K562 (cell line): ENCODE measurements at regions not wholly inside any gene's neighbourhood (a gene's known extent, or its start where the extent isn't known, plus 50 kb on each side); places are given as distances from the start of the nearest gene placed in this dataset.

Source experiments
- ATAC-seq: fragments of 200-7000 bp; cut with Tn5 transposase; 3 replicates; pipeline ENCODE4 v1.9.1; 2020; ENCODE audit warnings: moderate library complexity
- BruUV-seq: library from RNA; stranded (reverse); fragments of 400-500 nt; replicated peaks from 2 replicates; lab custom pipeline; 2021; lab: Mats Ljungman, UMichigan
- CTCF ChIA-PET: fragments of 300-600 bp; formaldehyde crosslinking; extraction: SDS; loops from one replicate; lab custom pipeline; 2021; ENCODE audit warnings: low intra/inter-chr PET ratio; lab: Yijun Ruan, JAX
- POLR2A ChIA-PET: fragments of 300-600, 350-650 bp; sonication (Branson Sonifier 250); formaldehyde crosslinking; extraction: SDS; loops from one replicate; lab custom pipeline; 2021; ENCODE audit warnings: antibody characterized with exemption, inconsistent platforms; lab: Yijun Ruan, JAX
- DNase-seq, 4 experiments: peaks; one replicate each; pipeline versions ENCODE4 v3.0.0 to v3.0.0-alpha.2; 2011 to 2018; ENCODE audit warnings: low spot score in 3 of 4, mixed read lengths in 3 of 4; ENCODE audit errors: extremely low read depth in 1 of 4
- FAIRE-seq: peaks from 2 replicates; lab custom pipeline; 2011; peaks lifted over from hg19 to GRCh38; lab: Jason Lieb, UNC
- H2AFZ ChIP-seq: 2 replicates; pipeline ENCODE4 v1.6.0; 2011; ENCODE audit warnings: low read depth, low read length, control low read depth, inconsistent platforms
- H3K27ac ChIP-seq: fragments of 200-600 bp; 3 replicates; pipeline ENCODE4 v1.8.0; 2011; ENCODE audit warnings: low read depth, mild to moderate bottlenecking, control low read depth, inconsistent platforms, low read length, moderate library complexity, mixed read lengths; ENCODE audit errors: extremely low read depth
- H3K27me3 ChIP-seq, 2 experiments: fragments of 300-600 bp in 1 of 2; 2 replicates in 1 of 2; 3 replicates in 1 of 2; pipeline versions ENCODE4 v1.6.0 to v1.8.0; 2011; ENCODE audit warnings: inconsistent platforms in 2 of 2, low read length in 2 of 2, mild to moderate bottlenecking in 1 of 2, mixed read lengths in 1 of 2, moderate library complexity in 1 of 2; ENCODE audit not compliant: control insufficient read depth in 2 of 2, insufficient read depth in 2 of 2
- H3K36me3 ChIP-seq: fragments of 300-600 bp; 3 replicates; pipeline ENCODE4 v1.8.0; 2011; ENCODE audit warnings: mild to moderate bottlenecking, low read length, inconsistent platforms; ENCODE audit not compliant: control insufficient read depth, insufficient read depth
- H3K4me1 ChIP-seq, 2 experiments: fragments of 200-600 bp in 1 of 2; replicated peaks in 1 of 2; 2 replicates in 1 of 2; 3 replicates in 1 of 2; pipeline versions ENCODE4 v1.5.1 to v1.8.0; 2011; ENCODE audit warnings: inconsistent platforms in 2 of 2, low read length in 2 of 2, mild to moderate bottlenecking in 1 of 2, mixed read lengths in 1 of 2, moderate library complexity in 1 of 2; ENCODE audit not compliant: control insufficient read depth in 2 of 2, insufficient read depth in 2 of 2
- H3K4me2 ChIP-seq: 2 replicates; pipeline ENCODE4 v1.6.1; 2011; ENCODE audit warnings: low read length, control low read depth, inconsistent platforms, mixed read lengths; ENCODE audit not compliant: insufficient read depth
- H3K4me3 ChIP-seq: fragments of 200-600 bp; sonication (generic), shearing (Covaris generic); 2 replicates; pipeline ENCODE4 v1.5.1; 2016; ENCODE audit warnings: control low read depth, inconsistent platforms
- H3K79me2 ChIP-seq: fragments of 200-600 bp; 3 replicates; pipeline ENCODE4 v1.8.0; 2011; ENCODE audit warnings: low read length, inconsistent platforms; ENCODE audit not compliant: control insufficient read depth, insufficient read depth
- H3K9ac ChIP-seq, 2 experiments: 2 replicates each; pipeline versions ENCODE4 v1.6.0 to v1.6.1; 2011; ENCODE audit warnings: low read depth in 2 of 2, low read length in 2 of 2, control low read depth in 1 of 2, inconsistent platforms in 1 of 2, mild to moderate bottlenecking in 1 of 2, mixed read lengths in 1 of 2; ENCODE audit not compliant: insufficient read depth in 1 of 2
- H3K9me1 ChIP-seq: one replicate; pipeline ENCODE4 v1.6.0; 2011; ENCODE audit warnings: inconsistent platforms, mild to moderate bottlenecking, low read length, moderate library complexity; ENCODE audit not compliant: control insufficient read depth, insufficient read depth
- H3K9me3 ChIP-seq: replicated peaks from 2 replicates; pipeline ENCODE4 v1.5.1; 2011; ENCODE audit warnings: low read depth, low read length, inconsistent platforms; ENCODE audit not compliant: control insufficient read depth, insufficient read depth
- H4K20me1 ChIP-seq: replicated peaks from 2 replicates; pipeline ENCODE4 v1.6.1; 2011; ENCODE audit warnings: low read length, inconsistent platforms, mixed read lengths; ENCODE audit not compliant: control insufficient read depth, insufficient read depth
- CHD1 ChIP-seq: fragments of 200-600 bp; sonication (generic); IDR thresholded peaks from one replicate; pipeline ENCODE4 v1.6.1; 2012; ENCODE audit warnings: mild to moderate bottlenecking, moderate library complexity, low read length, inconsistent platforms
- ESRRA ChIP-seq: fragments of 450-650 bp; IDR thresholded peaks from 2 replicates; pipeline ENCODE4 v1.6.1; 2014; ENCODE audit warnings: low read depth, mild to moderate bottlenecking, moderate library complexity, borderline replicate concordance
- FOXJ2 ChIP-seq: fragments of 200-800 bp; sonication (Bioruptor generic); IDR thresholded peaks from 2 replicates; pipeline ENCODE4 v1.6.1; 2016; ENCODE audit warnings: missing genetic modification characterization, missing compliant biosample characterization
- GTF2E2 ChIP-seq: fragments of 200-800 bp; sonication (Bioruptor generic); IDR thresholded peaks from 2 replicates; pipeline ENCODE4 v1.6.1; 2016; ENCODE audit warnings: missing genetic modification characterization, missing compliant biosample characterization
- MAFK ChIP-seq: IDR thresholded peaks from 2 replicates; pipeline ENCODE4 v1.6.1; 2011; ENCODE audit warnings: low read length, improper control_type of control experiment
- MTA1 ChIP-seq: fragments of 450-650 bp; IDR thresholded peaks from 2 replicates; pipeline ENCODE4 v1.6.1; 2017; ENCODE audit warnings: borderline replicate concordance
- SMARCE1 ChIP-seq: fragments of 450-650 bp; IDR thresholded peaks from 2 replicates; pipeline ENCODE4 v1.7.1; 2016; ENCODE audit warnings: mild to moderate bottlenecking
- YY1 ChIP-seq, 3 experiments: IDR thresholded peaks; 2 replicates each; pipeline ENCODE4 v1.6.1; 2011; ENCODE audit warnings: low read length in 2 of 3, mild to moderate bottlenecking in 2 of 3, moderate library complexity in 2 of 3, borderline replicate concordance in 1 of 3, control low read depth in 1 of 3, low read depth in 1 of 3; ENCODE audit not compliant: insufficient read depth in 3 of 3, insufficient replicate concordance in 2 of 3, control insufficient read depth in 1 of 3, insufficient read length in 1 of 3; ENCODE audit errors: extremely low read depth in 1 of 3
- ZNF239 ChIP-seq: fragments of 250-450 bp; sonication (Bioruptor Pico); IDR thresholded peaks from 2 replicates; pipeline ENCODE4 v1.4.0; 2020; ENCODE audit warnings: mild to moderate bottlenecking
- ZNF274 ChIP-seq: IDR thresholded peaks from 2 replicates; pipeline ENCODE4 v1.6.1; 2011; ENCODE audit warnings: low read depth, mild to moderate bottlenecking, low read length, moderate library complexity, borderline replicate concordance
- ZNF431 ChIP-seq: sonication (generic); formaldehyde crosslinking; IDR thresholded peaks from 2 replicates; pipeline ENCODE4 v1.8.0; 2022; ENCODE audit warnings: mild to moderate bottlenecking, missing genetic modification reagents
- ZNF583 ChIP-seq: fragments of 250-450 bp; sonication (Bioruptor Pico); IDR thresholded peaks from 2 replicates; pipeline ENCODE4 v1.4.0; 2020
- ZNF699 ChIP-seq: fragments of 250-450 bp; sonication (Bioruptor Pico); IDR thresholded peaks from 2 replicates; pipeline ENCODE4 v1.8.0; 2021; ENCODE audit warnings: mild to moderate bottlenecking, moderate library complexity; ENCODE audit not compliant: insufficient replicate concordance
- ZNF707 ChIP-seq: fragments of 250-450 bp; sonication (Bioruptor Pico); conservative IDR thresholded peaks from 2 replicates; pipeline ENCODE4 v1.8.0; 2022; ENCODE audit warnings: inconsistent platforms, mild to moderate bottlenecking, moderate library complexity
- WGBS: fragments of 100-300 bp; shearing (Covaris generic); methylation state at CpG from one replicate; pipeline ENCODE4 v1.1.6; 2016; ENCODE audit warnings: low coverage, mixed read lengths; ENCODE audit not compliant: insufficient coverage; ENCODE audit errors: missing lambda C conversion rate; 5-methylcytosine and 5-hydroxymethylcytosine counted together
- in situ Hi-C: fragments of 300-500 bp; cut with MboI; formaldehyde crosslinking; loops from 4 replicates; pipeline ENCODE4 v1.15.0; 2018; ENCODE audit warnings: inconsistent platforms, mixed read lengths
- intact Hi-C: fragments of 100-400 bp; cut with micrococcal nuclease; formaldehyde crosslinking; loops from 2 replicates; pipeline ENCODE4 v1.14.2; 2022
- TF ChIP-seq, protein P1 (sequence below): fragments of 450-650 bp; IDR thresholded peaks from 2 replicates; pipeline ENCODE4 v1.7.0; 2016; ENCODE audit warnings: borderline replicate concordance
- TF ChIP-seq, protein P2 (sequence below), 2 experiments: fragments of 200-800 bp in 1 of 2; sonication (Bioruptor generic) in 1 of 2; sonication (generic) in 1 of 2; formaldehyde crosslinking in 1 of 2; IDR thresholded peaks in 1 of 2; conservative IDR thresholded peaks in 1 of 2; 2 replicates each; pipeline versions ENCODE4 v1.5.0 to v1.6.1; 2016 to 2020; ENCODE audit warnings: missing compliant biosample characterization in 1 of 2, missing genetic modification characterization in 1 of 2, missing genetic modification reagents in 1 of 2

DNA sequence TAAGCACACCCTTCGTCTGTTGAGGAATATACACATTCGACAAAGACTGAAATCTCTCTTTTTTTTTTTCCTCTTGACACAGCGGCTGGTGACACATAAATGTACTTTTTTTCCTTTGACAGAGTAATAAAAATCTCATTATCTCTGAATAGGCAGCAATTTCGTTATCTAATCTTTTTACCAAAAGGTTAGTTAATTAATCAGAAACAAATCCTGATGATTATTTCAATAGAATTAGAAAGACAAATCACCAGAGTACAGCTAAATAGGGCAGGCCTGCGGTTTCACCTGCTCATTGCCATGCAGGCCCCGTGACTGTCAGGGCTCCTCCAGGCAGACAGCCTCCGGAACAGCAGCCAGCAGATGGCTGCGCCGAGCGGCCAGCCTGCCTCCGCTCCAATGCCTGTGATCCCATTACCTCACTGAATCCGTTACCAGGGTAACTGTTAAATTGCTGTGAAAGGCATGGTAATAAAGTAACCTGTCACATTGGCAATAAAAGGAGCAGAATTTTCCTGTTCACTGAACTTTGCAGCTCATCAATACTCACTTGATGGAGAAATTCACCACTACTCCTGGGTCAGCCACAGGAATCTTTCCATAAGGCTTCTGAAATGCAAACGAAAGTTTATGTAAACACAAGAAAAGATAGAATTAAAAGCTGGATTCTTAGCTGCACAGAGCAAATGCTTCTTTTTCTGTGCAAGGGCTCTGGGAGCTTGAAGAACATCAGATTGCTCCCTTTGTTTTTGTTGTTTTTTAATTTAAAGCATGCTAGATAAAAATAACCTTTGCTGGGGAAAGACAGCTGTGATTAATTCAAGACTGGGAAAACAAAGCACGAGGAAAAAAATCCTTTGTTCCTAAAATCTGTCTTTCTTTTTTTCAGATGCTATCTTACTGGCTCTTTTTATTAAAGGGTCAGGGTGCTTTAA, 666.4 kb upstream of the ZNF608 start (continued):
- TF ChIP-seq GTF2E2 (tag): no peak
- TF ChIP-seq ZNF699 (CRISPR knock-in tag): no peak

DNA sequence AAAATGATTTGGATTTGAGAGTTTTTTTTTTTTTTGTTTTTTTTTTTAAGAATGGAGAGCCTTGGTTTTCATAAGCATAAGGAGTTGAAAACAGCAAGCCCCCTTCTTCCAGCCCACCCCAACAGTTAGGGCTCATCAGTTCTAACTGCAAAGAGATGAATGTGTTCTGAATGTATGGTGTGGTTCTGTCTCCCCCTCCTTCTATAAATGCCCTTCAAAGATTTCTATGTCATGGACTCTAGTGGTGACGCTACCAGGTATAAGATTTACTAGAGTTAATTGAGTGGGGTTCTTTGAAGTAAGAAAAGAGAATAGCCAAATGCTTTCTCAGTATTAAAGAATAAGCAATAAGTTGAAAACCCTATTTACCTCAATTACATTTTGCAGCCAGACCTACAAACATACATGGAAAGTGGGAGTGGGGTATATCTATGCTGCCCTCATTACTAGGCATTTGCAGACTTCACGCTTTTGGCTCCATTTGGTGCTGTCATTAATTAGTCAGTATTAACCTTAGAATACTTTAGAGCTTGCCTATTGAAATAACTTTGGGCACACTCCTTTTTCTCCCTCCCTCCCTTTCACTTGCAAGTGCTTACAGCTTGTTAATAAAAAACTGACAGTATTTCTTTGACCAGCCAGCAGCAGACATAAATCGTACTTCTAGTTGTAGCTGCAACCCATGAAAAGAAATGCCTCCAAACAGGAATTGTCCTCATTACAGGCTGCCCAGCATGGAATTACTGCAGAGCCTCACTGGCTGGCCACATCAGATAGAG, 667.2 kb upstream of the ZNF608 start:
- FAIRE-seq (no peak), DNase-seq (no peak), ATAC-seq (no peak)
- TF ChIP-seq ZNF707 (CRISPR knock-in tag): no peak
- TF ChIP-seq ZNF239: no peak
- TF ChIP-seq SMARCE1: no peak
- TF ChIP-seq, protein P1, sequence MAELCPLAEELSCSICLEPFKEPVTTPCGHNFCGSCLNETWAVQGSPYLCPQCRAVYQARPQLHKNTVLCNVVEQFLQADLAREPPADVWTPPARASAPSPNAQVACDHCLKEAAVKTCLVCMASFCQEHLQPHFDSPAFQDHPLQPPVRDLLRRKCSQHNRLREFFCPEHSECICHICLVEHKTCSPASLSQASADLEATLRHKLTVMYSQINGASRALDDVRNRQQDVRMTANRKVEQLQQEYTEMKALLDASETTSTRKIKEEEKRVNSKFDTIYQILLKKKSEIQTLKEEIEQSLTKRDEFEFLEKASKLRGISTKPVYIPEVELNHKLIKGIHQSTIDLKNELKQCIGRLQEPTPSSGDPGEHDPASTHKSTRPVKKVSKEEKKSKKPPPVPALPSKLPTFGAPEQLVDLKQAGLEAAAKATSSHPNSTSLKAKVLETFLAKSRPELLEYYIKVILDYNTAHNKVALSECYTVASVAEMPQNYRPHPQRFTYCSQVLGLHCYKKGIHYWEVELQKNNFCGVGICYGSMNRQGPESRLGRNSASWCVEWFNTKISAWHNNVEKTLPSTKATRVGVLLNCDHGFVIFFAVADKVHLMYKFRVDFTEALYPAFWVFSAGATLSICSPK: no peak
- TF ChIP-seq YY1 (IDR thresholded peaks at IDR 0.05; ENCODE audit: borderline replicate concordance in 1 of 3, control insufficient read depth in 1 of 3, extremely low read depth in 1 of 3, insufficient read depth in 3 of 3, insufficient read length in 1 of 3, insufficient replicate concordance in 2 of 3, low read depth in 1 of 3, low read length in 2 of 3): no peak
- no peak for TF ChIP-seq CHD1
- TF ChIP-seq ZNF274: no peak
- no peak for TF ChIP-seq MTA1
- no peak for TF ChIP-seq ZNF431 (CRISPR knock-in tag)
- TF ChIP-seq MAFK: no peak
- no peak for TF ChIP-seq ESRRA
- TF ChIP-seq, protein P2, sequence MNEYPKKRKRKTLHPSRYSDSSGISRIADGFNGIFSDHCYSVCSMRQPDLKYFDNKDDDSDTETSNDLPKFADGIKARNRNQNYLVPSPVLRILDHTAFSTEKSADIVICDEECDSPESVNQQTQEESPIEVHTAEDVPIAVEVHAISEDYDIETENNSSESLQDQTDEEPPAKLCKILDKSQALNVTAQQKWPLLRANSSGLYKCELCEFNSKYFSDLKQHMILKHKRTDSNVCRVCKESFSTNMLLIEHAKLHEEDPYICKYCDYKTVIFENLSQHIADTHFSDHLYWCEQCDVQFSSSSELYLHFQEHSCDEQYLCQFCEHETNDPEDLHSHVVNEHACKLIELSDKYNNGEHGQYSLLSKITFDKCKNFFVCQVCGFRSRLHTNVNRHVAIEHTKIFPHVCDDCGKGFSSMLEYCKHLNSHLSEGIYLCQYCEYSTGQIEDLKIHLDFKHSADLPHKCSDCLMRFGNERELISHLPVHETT (CRISPR knock-in tag; conservative IDR thresholded peaks at IDR 0.05 in 1 of 2, IDR thresholded peaks at IDR 0.05 in 1 of 2): no peak
- no peak for TF ChIP-seq FOXJ2
- no peak for TF ChIP-seq ZNF583 (CRISPR knock-in tag)
- WGBS: 2% methylated on average over 3 of the region's 3 CpGs
- intact Hi-C loops: no loop called here
- Histone ChIP-seq H3K4me3 (no peak overlapping the region), H3K9me1 (no peaks in the 10 kb centered on the region), H3K4me1 (no peaks in the 10 kb centered on the region), H3K9me3 (no peaks in the 10 kb centered on the region), H3K79me2 (no peaks in the 10 kb centered on the region), H3K4me2 (no peak overlapping the region), H4K20me1 (no peaks in the 10 kb centered on the region), H3K27me3 (no peaks in the 10 kb centered on the region), H3K9ac (no peak overlapping the region), H2AFZ (no peak overlapping the region), H3K36me3 (no peaks in the 10 kb centered on the region), H3K27ac (no peak overlapping the region)
- in situ Hi-C loops: no loop called here
- POLR2A ChIA-PET: no interaction called here
- CTCF ChIA-PET: no interaction called here
- no TSS peak for BruUV-seq
